ENCODE measurements at regions not wholly inside any gene's neighbourhood (a gene's known extent, or its start where the extent isn't known, plus 50 kb on each side); places are given as distances from the start of the nearest gene placed in this dataset.

GRCh38 chr2:219944866-219945265 is 317.4 kb downstream of the SLC4A3 start:
- H3K4me2 ChIP-seq (ENCODE audit: low read length): no peak overlapping the region
- POLR2A ChIA-PET (ENCODE audit: unreplicated experiment): no interaction called here
- no peaks in the 10 kb centered on the region for H3F3A ChIP-seq (ENCODE audit: low read length, unreplicated experiment)
- no peaks in the 10 kb centered on the region for H3K36me3 ChIP-seq (ENCODE audit: low read depth, low read length)
- ATAC-seq (no peak), DNase-seq (no peak)
- H2AFZ ChIP-seq (ENCODE audit: low read length): no peak overlapping the region
- intact Hi-C loops (cut with micrococcal nuclease): no loop called here
- H3K27me3 ChIP-seq (ENCODE audit: low read length): no peaks in the 10 kb centered on the region
- H3K4me1 ChIP-seq (ENCODE audit: insufficient read depth, low read length): no peaks in the 10 kb centered on the region
- H4K20me1 ChIP-seq (ENCODE audit: low read length): no peaks in the 10 kb centered on the region
- CTCF ChIA-PET: no interaction called here
- H3K79me2 ChIP-seq (ENCODE audit: low read length): no peaks in the 10 kb centered on the region
- TF ChIP-seq EZH2 (IDR thresholded peaks at IDR 0.05; ENCODE audit: low read length, unreplicated experiment): no peak
- TF ChIP-seq CTCF (conservative IDR thresholded peaks at IDR 0.05; ENCODE audit: low read depth, low read length): no peak
- no peak for TF ChIP-seq EZH2phosphoT487 (IDR thresholded peaks at IDR 0.05; ENCODE audit: borderline replicate concordance, low read length)
- H3K4me3 ChIP-seq (ENCODE audit: low read length): no peak overlapping the region
- no peak overlapping the region for H3K9ac ChIP-seq (ENCODE audit: low read length)
- no peak overlapping the region for H3K27ac ChIP-seq (ENCODE audit: low read length)
- no peaks in the 10 kb centered on the region for H3K9me3 ChIP-seq (ENCODE audit: low read length)
- no TSS peak for BruUV-seq (replicated peaks)
- no peaks in the 10 kb centered on the region for H3K9me2 ChIP-seq (replicated peaks; ENCODE audit: low read length)

- no peaks in the 10 kb centered on the region for H3K9me3 ChIP-seq (ENCODE audit: low read length)
- TF ChIP-seq EZH2 (IDR thresholded peaks at IDR 0.05; ENCODE audit: low read length, unreplicated experiment) (no peak), CTCF (conservative IDR thresholded peaks at IDR 0.05; ENCODE audit: low read depth, low read length) (no peak), EZH2phosphoT487 (IDR thresholded peaks at IDR 0.05; ENCODE audit: borderline replicate concordance, low read length) (no peak)
- CTCF ChIA-PET: no interaction called here
- POLR2A ChIA-PET (ENCODE audit: unreplicated experiment): no interaction called here
- DNase-seq (no peak), ATAC-seq (no peak)
- no peaks in the 10 kb centered on the region for H4K20me1 ChIP-seq (ENCODE audit: low read length)
- no peak overlapping the region for H2AFZ ChIP-seq (ENCODE audit: low read length)
- no peaks in the 10 kb centered on the region for H3K27me3 ChIP-seq (ENCODE audit: low read length)
- no peak overlapping the region for H3K4me3 ChIP-seq (ENCODE audit: low read length)
- no peaks in the 10 kb centered on the region for H3K36me3 ChIP-seq (ENCODE audit: low read depth, low read length)
- no TSS peak for BruUV-seq (replicated peaks)
- no peak overlapping the region for H3K27ac ChIP-seq (ENCODE audit: low read length)
- no peaks in the 10 kb centered on the region for H3K9me2 ChIP-seq (replicated peaks; ENCODE audit: low read length)
- intact Hi-C loops (cut with micrococcal nuclease): no loop called here
- no peaks in the 10 kb centered on the region for H3K4me1 ChIP-seq (ENCODE audit: insufficient read depth, low read length)
- no peaks in the 10 kb centered on the region for H3K79me2 ChIP-seq (ENCODE audit: low read length)
- H3K4me2 ChIP-seq (ENCODE audit: low read length): no peak overlapping the region
- H3K9ac ChIP-seq (ENCODE audit: low read length): no peak overlapping the region
- H3F3A ChIP-seq (ENCODE audit: low read length, unreplicated experiment): no peaks in the 10 kb centered on the region
Measured at GRCh38 chr2:219946021-219946420, 318.6 kb downstream of the SLC4A3 start.

- ChIA-PET POLR2A (ENCODE audit: unreplicated experiment) (no interaction called here), CTCF (no interaction called here)
- no peak overlapping the region for H3K27ac ChIP-seq (ENCODE audit: low read length)
- no peaks in the 10 kb centered on the region for H3F3A ChIP-seq (ENCODE audit: low read length, unreplicated experiment)
- no peaks in the 10 kb centered on the region for H4K20me1 ChIP-seq (ENCODE audit: low read length)
- no peaks in the 10 kb centered on the region for H3K9me2 ChIP-seq (replicated peaks; ENCODE audit: low read length)
- H3K4me3 ChIP-seq (ENCODE audit: low read length): no peak overlapping the region
- no peaks in the 10 kb centered on the region for H3K36me3 ChIP-seq (ENCODE audit: low read depth, low read length)
- H3K79me2 ChIP-seq (ENCODE audit: low read length): no peaks in the 10 kb centered on the region
- intact Hi-C loops (cut with micrococcal nuclease): no loop called here
- no TSS peak for BruUV-seq (replicated peaks)
- TF ChIP-seq EZH2 (IDR thresholded peaks at IDR 0.05; ENCODE audit: low read length, unreplicated experiment): no peak
- TF ChIP-seq EZH2phosphoT487 (IDR thresholded peaks at IDR 0.05; ENCODE audit: borderline replicate concordance, low read length): no peak
- TF ChIP-seq CTCF (conservative IDR thresholded peaks at IDR 0.05; ENCODE audit: low read depth, low read length): 0 out of 2 replicates have a peak, but pooled peaks have one; percentile 17
- H2AFZ ChIP-seq (ENCODE audit: low read length): no peak overlapping the region
- H3K27me3 ChIP-seq (ENCODE audit: low read length): no peaks in the 10 kb centered on the region
- no peaks in the 10 kb centered on the region for H3K4me1 ChIP-seq (ENCODE audit: insufficient read depth, low read length)
- peak; percentile 42 for ATAC-seq
- no peak for DNase-seq
- H3K4me2 ChIP-seq (ENCODE audit: low read length): no peak overlapping the region
- no peak overlapping the region for H3K9ac ChIP-seq (ENCODE audit: low read length)
- H3K9me3 ChIP-seq (ENCODE audit: low read length): no peaks in the 10 kb centered on the region
Measured at GRCh38 chr2:219946529-219946928, 319.1 kb downstream of the SLC4A3 start.
